Erythroblast (primary cell): ENCODE measurements at regions not wholly inside any gene's neighbourhood (a gene's known extent, or its start where the extent isn't known, plus 50 kb on each side); places are given as distances from the start of the nearest gene placed in this dataset.

Experiments used
- GATA1 ChIP-seq: IDR thresholded peaks from 2 replicates; pipeline ENCODE4 v1.6.1; 2011; ENCODE audit warnings: low read depth, mild to moderate bottlenecking, control low read depth, low read length, moderate library complexity
- POLR2A ChIP-seq: IDR thresholded peaks from 2 replicates; pipeline ENCODE4 v1.6.1; 2011; ENCODE audit warnings: mild to moderate bottlenecking, low read length

DNA sequence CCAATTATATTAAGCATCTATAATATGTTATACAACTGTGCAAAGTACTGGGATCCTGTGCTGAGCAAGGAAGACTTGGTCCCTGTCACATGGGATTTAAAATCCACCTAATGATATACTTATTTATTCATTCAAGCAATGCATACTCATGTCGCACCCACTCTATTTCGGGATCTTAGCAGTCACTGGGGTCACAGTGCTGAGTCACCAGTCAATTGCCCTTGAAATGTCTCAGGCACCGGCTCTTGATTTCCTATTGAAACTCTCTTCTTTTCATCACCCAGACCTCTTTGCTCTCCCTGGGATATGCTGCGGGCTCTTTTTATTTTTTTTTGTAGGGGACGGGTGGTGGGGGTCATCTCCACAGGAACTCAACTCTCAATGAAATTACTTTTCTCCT, 194.5 kb upstream of the GAP43 start:
- TF ChIP-seq POLR2A, result no peak
- no peak for TF ChIP-seq GATA1
